ENCODE measurements at regions not wholly inside any gene's neighbourhood (a gene's known extent, or its start where the extent isn't known, plus 50 kb on each side); places are given as distances from the start of the nearest gene placed in this dataset.

DNA sequence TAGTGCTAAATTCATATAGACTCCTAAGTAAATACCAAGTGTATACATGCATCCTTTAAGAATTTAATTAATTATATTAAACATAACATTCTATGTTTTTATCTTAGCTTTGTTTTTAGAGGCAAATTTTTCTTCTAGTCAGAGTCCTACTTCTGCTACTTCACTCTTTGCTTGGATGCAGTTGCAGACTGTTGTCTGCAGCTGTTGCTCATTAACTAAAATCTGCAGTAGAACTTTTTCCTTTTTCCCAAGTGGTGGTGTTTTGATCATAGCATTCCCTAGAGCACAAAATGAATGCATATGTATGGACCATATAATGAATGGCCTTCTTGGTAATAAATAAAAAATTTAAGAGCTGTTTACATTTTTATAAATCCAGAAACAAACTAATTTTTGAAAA lies 198.3 kb downstream of the CASP12 start (continued):
- no peak for TF ChIP-seq CBX5 (IDR thresholded peaks at IDR 0.05; ENCODE audit: low read depth, low read length)
- no peak for TF ChIP-seq CREB1 (IDR thresholded peaks at IDR 0.05)
- TF ChIP-seq EGR1 (IDR thresholded peaks at IDR 0.05; ENCODE audit: borderline replicate concordance, low read depth, low read length), result no peak
- no peak for TF ChIP-seq SAP30 (IDR thresholded peaks at IDR 0.05; ENCODE audit: insufficient read depth, insufficient replicate concordance, low read length)
- TF ChIP-seq EZH2 (IDR thresholded peaks at IDR 0.05; ENCODE audit: low read depth, low read length, severe bottlenecking), result no peak
- no peak for TF ChIP-seq CHD7 (IDR thresholded peaks at IDR 0.05; ENCODE audit: insufficient replicate concordance, low read length)

All from H1 (cell line).